Panc1 (cell line): ENCODE measurements at regions not wholly inside any gene's neighbourhood (a gene's known extent, or its start where the extent isn't known, plus 50 kb on each side); places are given as distances from the start of the nearest gene placed in this dataset.

Experiments used
- ATAC-seq: fragments of 200-7000 bp; cut with Tn5 transposase; 2 replicates; pipeline ENCODE4 v1.9.1; 2020; ENCODE audit warnings: mild to moderate bottlenecking, moderate library complexity
- BruUV-seq: library from RNA; stranded (reverse); fragments of 400-500 nt; replicated peaks from 2 replicates; lab custom pipeline; 2021; lab: Mats Ljungman, UMichigan
- CTCF ChIA-PET: fragments of 300-600 bp; sonication (Branson Sonifier 250); formaldehyde crosslinking; loops from one replicate; lab custom pipeline; 2022; ENCODE audit warnings: antibody characterized with exemption; lab: Charles Lee
- POLR2A ChIA-PET: fragments of 300-600 bp; sonication (Branson Sonifier 250); formaldehyde crosslinking; loops from one replicate; lab custom pipeline; 2022; ENCODE audit warnings: antibody characterized with exemption; lab: Charles Lee
- DNase-seq: peaks from one replicate; pipeline ENCODE4 v3.0.0-alpha.2; 2010; ENCODE audit warnings: low read depth, low spot score
- H3K27ac ChIP-seq: 2 replicates; pipeline ENCODE4 v1.5.1; 2011; ENCODE audit warnings: mild to moderate bottlenecking, low read length, inconsistent platforms
- H3K27me3 ChIP-seq: fragments of 200-500 bp; sonication (Bioruptor generic); 2 replicates; pipeline ENCODE4 v1.6.0; 2014; ENCODE audit warnings: low read length, inconsistent platforms; ENCODE audit not compliant: control insufficient read depth, insufficient read depth
- H3K36me3 ChIP-seq: fragments of 200-500 bp; sonication (Bioruptor generic); 2 replicates; pipeline ENCODE4 v1.5.1; 2014; ENCODE audit warnings: inconsistent platforms, mild to moderate bottlenecking, low read length, moderate library complexity; ENCODE audit not compliant: control insufficient read depth, insufficient read depth
- H3K4me1 ChIP-seq: 2 replicates; pipeline ENCODE4 v1.5.1; 2011; ENCODE audit warnings: inconsistent platforms, mild to moderate bottlenecking, low read length, moderate library complexity; ENCODE audit not compliant: control insufficient read depth, insufficient read depth
- H3K4me3 ChIP-seq, 2 experiments: 2 replicates each; pipeline ENCODE4 v1.5.1; 2011 to 2012; ENCODE audit warnings: low read depth in 2 of 2, low read length in 2 of 2, mild to moderate bottlenecking in 2 of 2, inconsistent platforms in 1 of 2, moderate library complexity in 1 of 2
- H3K9me3 ChIP-seq: fragments of 200-500 bp; sonication (Bioruptor generic); 2 replicates; pipeline ENCODE4 v1.5.1; 2014; ENCODE audit warnings: low read depth, mild to moderate bottlenecking, inconsistent platforms, low read length, moderate library complexity; ENCODE audit not compliant: control insufficient read depth, insufficient read depth
- POLR2AphosphoS5 ChIP-seq: IDR thresholded peaks from 2 replicates; pipeline ENCODE4 v1.6.1; 2012; ENCODE audit warnings: mild to moderate bottlenecking, low read depth, low read length, moderate library complexity
- SIN3A ChIP-seq: IDR thresholded peaks from 2 replicates; pipeline ENCODE4 v1.6.1; 2012; ENCODE audit warnings: low read depth, mild to moderate bottlenecking, low read length, moderate library complexity, borderline replicate concordance; ENCODE audit not compliant: insufficient read depth
- TCF7L2 ChIP-seq: IDR thresholded peaks from 2 replicates; pipeline ENCODE4 v1.6.1; 2011; ENCODE audit warnings: mild to moderate bottlenecking, low read depth, low read length, inconsistent platforms
- in situ Hi-C: cut with HindIII; loops from 2 replicates; pipeline ENCODE4 v1.10.0; 2016; ENCODE audit warnings: low sequenced_read_pairs, low pct_unique_long_range_greater_than_20kb
- intact Hi-C: fragments of 100-400 bp; cut with micrococcal nuclease; formaldehyde crosslinking; loops from one replicate; pipeline ENCODE4 v1.10.0; 2022; ENCODE audit not compliant: unreplicated experiment
- TF ChIP-seq, protein P1 (sequence below): fragments of 450-650 bp; IDR thresholded peaks from 2 replicates; pipeline ENCODE4 v1.5.1; 2017; ENCODE audit warnings: mild to moderate bottlenecking
- TF ChIP-seq, protein P2 (sequence below), 2 experiments: IDR thresholded peaks; 2 replicates each; pipeline ENCODE4 v1.6.1; 2011 to 2012; ENCODE audit warnings: low read depth in 2 of 2, control low read depth in 1 of 2, low read length in 1 of 2, mild to moderate bottlenecking in 1 of 2, moderate library complexity in 1 of 2; ENCODE audit not compliant: insufficient read depth in 1 of 2

DNA sequence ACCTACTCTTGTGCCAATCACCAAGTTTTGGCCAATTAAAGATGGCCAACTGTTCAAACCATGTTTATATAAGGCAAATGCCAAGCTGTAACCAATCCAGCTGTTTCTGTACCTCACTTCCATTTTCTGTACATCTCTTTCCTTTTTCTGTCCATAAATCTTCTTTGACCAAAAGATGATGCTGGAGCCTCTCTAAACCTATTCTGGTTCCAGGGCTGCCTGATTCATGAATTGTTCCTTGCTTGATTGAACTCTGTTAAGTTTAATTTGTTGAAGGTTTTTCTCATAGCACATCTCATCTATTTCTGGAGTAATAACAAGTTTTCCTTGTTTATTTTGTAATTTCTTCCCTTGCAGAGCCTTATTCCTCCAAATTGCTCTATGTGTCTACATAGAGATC lies 115.3 kb upstream of the SMAD3 start:
- TF ChIP-seq, protein P1, sequence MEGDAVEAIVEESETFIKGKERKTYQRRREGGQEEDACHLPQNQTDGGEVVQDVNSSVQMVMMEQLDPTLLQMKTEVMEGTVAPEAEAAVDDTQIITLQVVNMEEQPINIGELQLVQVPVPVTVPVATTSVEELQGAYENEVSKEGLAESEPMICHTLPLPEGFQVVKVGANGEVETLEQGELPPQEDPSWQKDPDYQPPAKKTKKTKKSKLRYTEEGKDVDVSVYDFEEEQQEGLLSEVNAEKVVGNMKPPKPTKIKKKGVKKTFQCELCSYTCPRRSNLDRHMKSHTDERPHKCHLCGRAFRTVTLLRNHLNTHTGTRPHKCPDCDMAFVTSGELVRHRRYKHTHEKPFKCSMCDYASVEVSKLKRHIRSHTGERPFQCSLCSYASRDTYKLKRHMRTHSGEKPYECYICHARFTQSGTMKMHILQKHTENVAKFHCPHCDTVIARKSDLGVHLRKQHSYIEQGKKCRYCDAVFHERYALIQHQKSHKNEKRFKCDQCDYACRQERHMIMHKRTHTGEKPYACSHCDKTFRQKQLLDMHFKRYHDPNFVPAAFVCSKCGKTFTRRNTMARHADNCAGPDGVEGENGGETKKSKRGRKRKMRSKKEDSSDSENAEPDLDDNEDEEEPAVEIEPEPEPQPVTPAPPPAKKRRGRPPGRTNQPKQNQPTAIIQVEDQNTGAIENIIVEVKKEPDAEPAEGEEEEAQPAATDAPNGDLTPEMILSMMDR: no peak
- TF ChIP-seq TCF7L2 (no peak), POLR2AphosphoS5 (no peak), SIN3A (no peak)
- TF ChIP-seq, protein P2, sequence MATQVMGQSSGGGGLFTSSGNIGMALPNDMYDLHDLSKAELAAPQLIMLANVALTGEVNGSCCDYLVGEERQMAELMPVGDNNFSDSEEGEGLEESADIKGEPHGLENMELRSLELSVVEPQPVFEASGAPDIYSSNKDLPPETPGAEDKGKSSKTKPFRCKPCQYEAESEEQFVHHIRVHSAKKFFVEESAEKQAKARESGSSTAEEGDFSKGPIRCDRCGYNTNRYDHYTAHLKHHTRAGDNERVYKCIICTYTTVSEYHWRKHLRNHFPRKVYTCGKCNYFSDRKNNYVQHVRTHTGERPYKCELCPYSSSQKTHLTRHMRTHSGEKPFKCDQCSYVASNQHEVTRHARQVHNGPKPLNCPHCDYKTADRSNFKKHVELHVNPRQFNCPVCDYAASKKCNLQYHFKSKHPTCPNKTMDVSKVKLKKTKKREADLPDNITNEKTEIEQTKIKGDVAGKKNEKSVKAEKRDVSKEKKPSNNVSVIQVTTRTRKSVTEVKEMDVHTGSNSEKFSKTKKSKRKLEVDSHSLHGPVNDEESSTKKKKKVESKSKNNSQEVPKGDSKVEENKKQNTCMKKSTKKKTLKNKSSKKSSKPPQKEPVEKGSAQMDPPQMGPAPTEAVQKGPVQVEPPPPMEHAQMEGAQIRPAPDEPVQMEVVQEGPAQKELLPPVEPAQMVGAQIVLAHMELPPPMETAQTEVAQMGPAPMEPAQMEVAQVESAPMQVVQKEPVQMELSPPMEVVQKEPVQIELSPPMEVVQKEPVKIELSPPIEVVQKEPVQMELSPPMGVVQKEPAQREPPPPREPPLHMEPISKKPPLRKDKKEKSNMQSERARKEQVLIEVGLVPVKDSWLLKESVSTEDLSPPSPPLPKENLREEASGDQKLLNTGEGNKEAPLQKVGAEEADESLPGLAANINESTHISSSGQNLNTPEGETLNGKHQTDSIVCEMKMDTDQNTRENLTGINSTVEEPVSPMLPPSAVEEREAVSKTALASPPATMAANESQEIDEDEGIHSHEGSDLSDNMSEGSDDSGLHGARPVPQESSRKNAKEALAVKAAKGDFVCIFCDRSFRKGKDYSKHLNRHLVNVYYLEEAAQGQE (IDR thresholded peaks at IDR 0.05; ENCODE audit: insufficient read depth in 1 of 2, low read depth in 2 of 2, low read length in 1 of 2): no peak
- ATAC-seq (no peak), DNase-seq (no peak)
- H3K27me3 ChIP-seq: no peaks in the 10 kb centered on the region
- ChIA-PET CTCF (interaction anchor here (0.6 kb wide), 2 partner anchors 20 to 125 kb away, joined by 3 to 4 read pairs; no protein-coding TSS in a partner anchor), POLR2A (interaction anchor here (1.1 kb wide), 1 partner anchor 119 kb away, joined by 4 read pairs; no protein-coding TSS in a partner anchor)
- H3K36me3 ChIP-seq: no peaks in the 10 kb centered on the region
- in situ Hi-C loops: no loop called here
- no TSS peak for BruUV-seq
- peaks cover 32% of the 10 kb centered on the region for H3K4me1 ChIP-seq
- peaks cover 3% of the 10 kb centered on the region; the same call in 1 of the 2 replicates for H3K9me3 ChIP-seq
- peak overlapping the region; percentile 84 for H3K27ac ChIP-seq
- no peak overlapping the region for H3K4me3 ChIP-seq
- intact Hi-C loops: no loop called here

DNA sequence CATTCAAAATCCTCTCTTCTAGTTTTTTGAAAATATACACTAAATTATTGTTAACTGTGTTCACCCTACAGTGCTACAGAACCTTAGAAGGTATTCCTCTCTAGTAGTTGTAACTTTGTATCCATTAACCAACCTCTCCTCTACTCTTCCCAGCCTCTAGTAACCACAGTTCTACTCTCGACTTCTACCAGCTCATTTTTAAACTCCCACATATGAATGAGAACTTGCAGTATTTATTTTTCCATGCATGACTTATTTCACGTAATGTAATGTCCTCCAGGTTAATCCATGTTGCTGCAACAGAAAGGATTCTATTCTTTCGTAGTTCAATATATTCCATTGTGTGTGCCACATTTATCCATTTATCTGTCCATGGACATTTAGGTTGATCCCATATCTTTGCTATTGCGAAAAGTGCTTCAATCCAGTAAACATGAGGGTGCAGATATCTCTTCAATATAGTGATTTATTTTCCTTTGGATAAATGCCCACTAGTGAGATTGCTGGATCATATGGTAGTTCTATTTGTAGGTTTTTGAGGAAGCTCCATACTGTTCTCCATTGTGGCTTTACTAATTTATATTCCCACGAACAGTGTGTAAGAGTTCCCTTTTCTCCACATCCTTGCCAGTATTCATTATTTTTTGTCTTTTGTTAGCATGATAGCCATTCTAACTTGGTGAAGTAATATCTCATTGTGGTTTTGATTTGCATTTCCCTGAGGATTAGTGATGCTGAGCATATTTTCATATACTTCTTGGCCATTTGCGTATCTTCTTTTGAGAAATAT lies 113.7 kb upstream of the SMAD3 start:
- in situ Hi-C loops: no loop called here
- ATAC-seq: no peak

More for the DNA sequence above, 113.7 kb upstream of the SMAD3 start:
- ChIA-PET CTCF (no interaction called here), POLR2A (no interaction called here)
- BruUV-seq: no TSS peak
- Histone ChIP-seq H3K4me1 (peaks cover 20% of the 10 kb centered on the region), H3K27me3 (no peaks in the 10 kb centered on the region), H3K36me3 (no peaks in the 10 kb centered on the region), H3K27ac (peak overlapping the region; percentile 84; the same call in 1 of the 2 replicates), H3K4me3 (no peak overlapping the region), H3K9me3 (peaks cover 3% of the 10 kb centered on the region; the same call in 1 of the 2 replicates)
- intact Hi-C loops: no loop called here
- no peak for DNase-seq
- TF ChIP-seq TCF7L2 (no peak), SIN3A (no peak), POLR2AphosphoS5 (no peak)
- TF ChIP-seq, protein P1: no peak
- TF ChIP-seq, protein P2 (IDR thresholded peaks at IDR 0.05; ENCODE audit: insufficient read depth in 1 of 2, low read depth in 2 of 2, low read length in 1 of 2): no peak
